Testis (tissue), 2 donors: ENCODE measurements at regions not wholly inside any gene's neighbourhood (a gene's known extent, or its start where the extent isn't known, plus 50 kb on each side); places are given as distances from the start of the nearest gene placed in this dataset.

Experiments
- POLR2A ChIP-seq: fragments of 450-650 bp; IDR thresholded peaks from one replicate; pipeline ENCODE4 v1.6.1; 2017; ENCODE audit warnings: antibody characterized with exemption, mild to moderate bottlenecking, moderate library complexity
- TF ChIP-seq, protein P1 (sequence below), 3 experiments: fragments of 450-650 bp in 2 of 3; fragments of 200-600 bp in 1 of 3; sonication (generic) in 1 of 3; IDR thresholded peaks; one replicate each; pipeline ENCODE4 v1.5.1; 2016 to 2019; ENCODE audit warnings: antibody characterized with exemption in 3 of 3, mild to moderate bottlenecking in 2 of 3, moderate library complexity in 1 of 3

DNA sequence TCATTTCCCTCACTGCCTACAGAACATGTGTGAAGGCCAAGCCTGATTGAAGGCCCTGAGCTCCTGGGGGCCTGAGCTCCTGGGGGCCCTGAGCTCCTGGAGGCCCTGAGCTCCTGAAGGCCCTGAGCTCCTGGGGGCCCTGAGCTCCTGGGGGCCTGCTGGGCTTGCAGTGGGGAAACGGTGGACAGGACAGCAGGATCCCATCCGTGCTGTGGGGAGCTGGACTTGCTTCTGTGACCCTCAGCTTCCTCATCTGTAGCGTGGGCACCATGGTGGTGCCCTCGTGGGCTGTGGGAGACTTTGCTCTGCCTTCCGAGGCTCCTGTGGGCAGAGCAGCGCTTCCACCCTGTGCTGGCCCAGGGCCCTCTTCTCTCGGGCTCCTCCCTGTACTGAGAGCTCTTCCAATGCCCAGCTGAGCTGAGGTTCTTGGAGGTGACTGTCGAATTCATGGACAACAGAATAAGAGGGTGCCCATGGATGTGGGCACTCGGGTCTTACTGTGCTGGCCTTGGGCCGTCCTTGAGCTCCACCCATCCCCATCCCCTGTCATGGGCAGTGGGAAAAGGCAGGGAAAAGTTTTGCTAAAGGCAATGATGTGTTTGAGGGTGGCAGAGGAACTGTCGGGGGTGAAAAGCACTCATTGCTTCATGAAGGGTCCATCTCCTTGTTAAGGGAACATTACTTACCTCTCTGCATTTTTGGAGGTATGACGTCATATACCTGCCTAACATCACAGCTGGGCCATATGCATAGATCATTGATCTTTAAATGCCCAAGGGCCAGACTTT lies 786.7 kb downstream of the TBC1D22A start:
- TF ChIP-seq, protein P1, sequence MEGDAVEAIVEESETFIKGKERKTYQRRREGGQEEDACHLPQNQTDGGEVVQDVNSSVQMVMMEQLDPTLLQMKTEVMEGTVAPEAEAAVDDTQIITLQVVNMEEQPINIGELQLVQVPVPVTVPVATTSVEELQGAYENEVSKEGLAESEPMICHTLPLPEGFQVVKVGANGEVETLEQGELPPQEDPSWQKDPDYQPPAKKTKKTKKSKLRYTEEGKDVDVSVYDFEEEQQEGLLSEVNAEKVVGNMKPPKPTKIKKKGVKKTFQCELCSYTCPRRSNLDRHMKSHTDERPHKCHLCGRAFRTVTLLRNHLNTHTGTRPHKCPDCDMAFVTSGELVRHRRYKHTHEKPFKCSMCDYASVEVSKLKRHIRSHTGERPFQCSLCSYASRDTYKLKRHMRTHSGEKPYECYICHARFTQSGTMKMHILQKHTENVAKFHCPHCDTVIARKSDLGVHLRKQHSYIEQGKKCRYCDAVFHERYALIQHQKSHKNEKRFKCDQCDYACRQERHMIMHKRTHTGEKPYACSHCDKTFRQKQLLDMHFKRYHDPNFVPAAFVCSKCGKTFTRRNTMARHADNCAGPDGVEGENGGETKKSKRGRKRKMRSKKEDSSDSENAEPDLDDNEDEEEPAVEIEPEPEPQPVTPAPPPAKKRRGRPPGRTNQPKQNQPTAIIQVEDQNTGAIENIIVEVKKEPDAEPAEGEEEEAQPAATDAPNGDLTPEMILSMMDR (IDR thresholded peaks at IDR 0.05): no peak
- no peak for TF ChIP-seq POLR2A
